Urothelium cell line (cell line): ENCODE measurements at regions not wholly inside any gene's neighbourhood (a gene's known extent, or its start where the extent isn't known, plus 50 kb on each side); places are given as distances from the start of the nearest gene placed in this dataset.
"Not testable (repeated sequence)": the region's sequence is repeated elsewhere in the genome, so short reads cannot be mapped to it uniquely, and the experiment has no call there.

Experiments
- DNase-seq: peaks from one replicate; pipeline ENCODE4 v3.0.0; 2011; ENCODE audit warnings: low spot score, mixed read lengths
- FAIRE-seq: peaks from 2 replicates; lab custom pipeline; 2011; peaks lifted over from hg19 to GRCh38; lab: Jason Lieb, UNC

DNA sequence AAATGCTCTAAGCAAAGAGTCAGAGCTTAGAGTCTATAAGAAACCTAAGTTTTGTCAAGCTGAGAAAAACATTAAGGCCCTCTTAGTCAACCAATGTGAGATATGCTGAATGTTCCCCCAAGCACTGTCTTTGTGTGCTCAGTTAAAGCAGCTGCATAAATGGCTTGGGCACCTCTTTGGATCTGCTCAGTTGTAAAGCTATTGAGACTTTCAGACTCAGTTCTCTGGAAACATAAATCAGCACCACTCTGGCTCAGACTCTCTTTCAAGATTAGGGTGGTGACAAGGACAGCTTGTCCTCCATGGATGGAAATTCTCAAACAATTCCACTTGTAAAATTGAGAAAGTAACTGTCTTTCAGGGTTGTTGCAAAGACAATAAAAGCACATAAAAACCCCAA, 807.9 kb downstream of the PRELID2 start:
- FAIRE-seq (no peak), DNase-seq (no peak)

GRCh38 chr5:145025775-145026174, 809.4 kb downstream of the PRELID2 start:
- FAIRE-seq (no peak), DNase-seq (no peak)

DNA sequence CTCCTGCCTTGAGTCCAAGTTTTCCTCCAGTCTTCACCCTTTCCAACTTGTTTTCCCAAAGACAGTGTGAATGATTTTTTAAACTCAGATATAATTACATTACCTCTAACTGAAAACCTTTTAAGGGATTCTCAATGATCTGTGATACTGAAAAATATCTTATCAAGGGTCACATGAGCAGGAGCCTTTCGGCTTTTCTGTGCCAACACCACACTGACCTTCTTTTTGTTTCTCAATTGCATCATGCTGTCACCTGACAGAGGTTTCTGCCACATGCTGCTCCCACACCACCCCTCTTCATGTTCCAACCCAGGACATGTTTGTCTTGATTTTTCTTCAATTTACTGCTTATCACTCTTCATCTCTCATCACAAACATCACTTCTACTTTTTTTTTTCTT, 820.0 kb downstream of the PRELID2 start:
- FAIRE-seq = no peak
- DNase-seq = no peak

GRCh38 chr5:145014109-145014508, 821.0 kb downstream of the PRELID2 start:
- DNase-seq (no peak), FAIRE-seq (no peak)

GRCh38 chr5:145010834-145011233, 824.3 kb downstream of the PRELID2 start:
- DNase-seq (no peak), FAIRE-seq (no peak)

- DNase-seq = no peak
- FAIRE-seq = no peak
Observed at GRCh38 chr5:145008876-145009530, 826.1 kb downstream of the PRELID2 start.

GRCh38 chr5:144994356-144994755, 823.7 kb downstream of the KCTD16 start:
- not testable (repeated sequence) for FAIRE-seq, DNase-seq

GRCh38 chr5:144983101-144983500, 812.4 kb downstream of the KCTD16 start:
- FAIRE-seq = no peak
- no peak for DNase-seq

- DNase-seq (no peak), FAIRE-seq (no peak)
Observed at GRCh38 chr5:144979516-144980264, 809.0 kb downstream of the KCTD16 start.

- FAIRE-seq (no peak), DNase-seq (no peak)
Observed at GRCh38 chr5:144972317-144972716, 801.6 kb downstream of the KCTD16 start.

DNA sequence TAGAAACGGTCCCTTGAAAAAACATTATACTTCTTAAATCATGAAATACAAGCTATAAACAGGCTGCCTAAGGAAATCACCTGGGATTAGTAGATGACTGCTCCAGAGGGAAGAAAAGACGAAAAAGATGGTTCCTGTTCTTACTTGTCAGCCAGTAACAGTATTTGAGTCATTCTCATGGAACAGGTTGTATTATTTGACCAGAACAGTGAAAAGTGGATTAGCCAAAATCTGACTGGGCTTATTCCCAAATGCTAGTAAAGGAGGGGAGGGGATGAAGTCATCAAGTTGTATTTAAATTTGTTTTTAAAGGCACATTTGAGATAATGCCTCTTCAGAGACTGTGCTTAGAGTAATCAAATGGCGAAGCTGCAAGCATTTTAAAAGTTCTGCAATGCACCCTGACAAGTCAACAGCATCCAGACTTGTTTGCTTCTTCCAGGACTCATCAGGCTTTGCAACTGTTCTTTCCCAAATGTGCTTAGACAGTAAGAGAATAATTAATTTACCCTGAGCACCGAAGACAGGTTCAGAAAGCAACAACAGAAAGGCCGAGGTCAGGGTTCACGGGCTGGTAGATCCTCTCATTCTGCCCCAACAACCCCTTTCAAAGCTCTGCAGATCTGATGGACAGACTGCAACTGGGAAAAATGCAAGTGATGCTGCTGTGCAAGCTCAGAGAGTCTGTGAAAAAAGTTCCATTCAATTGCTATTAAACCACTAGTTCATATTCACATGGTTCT, 800.6 kb downstream of the KCTD16 start:
- DNase-seq (no peak), FAIRE-seq (no peak)

DNA sequence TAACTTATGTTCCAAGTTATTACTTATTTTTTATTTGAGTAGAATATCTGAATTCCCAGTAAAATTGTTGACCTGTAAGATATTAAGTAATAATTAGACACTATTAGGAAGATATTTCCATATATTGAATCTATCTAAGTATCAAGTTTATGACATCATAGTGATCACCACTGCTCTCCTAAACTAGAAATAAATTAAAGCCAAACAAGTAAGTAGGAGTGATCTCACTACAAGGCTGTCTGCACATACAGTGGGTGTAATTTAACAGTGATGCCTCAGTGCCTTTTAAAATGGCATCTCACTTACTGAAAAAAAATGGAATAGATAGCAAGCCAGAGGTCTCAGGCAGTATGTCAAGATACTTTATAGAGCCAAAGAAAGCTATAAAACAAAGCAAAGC, 789.6 kb downstream of the KCTD16 start:
- DNase-seq (no peak), FAIRE-seq (no peak)

- FAIRE-seq = no peak
- DNase-seq = no peak
Observed at GRCh38 chr5:144958002-144958401, 787.3 kb downstream of the KCTD16 start.

GRCh38 chr5:144950996-144951395, 780.3 kb downstream of the KCTD16 start:
- FAIRE-seq (no peak), DNase-seq (no peak)

- DNase-seq (no peak), FAIRE-seq (no peak)
Observed at GRCh38 chr5:144947023-144947422, 776.4 kb downstream of the KCTD16 start.

DNA sequence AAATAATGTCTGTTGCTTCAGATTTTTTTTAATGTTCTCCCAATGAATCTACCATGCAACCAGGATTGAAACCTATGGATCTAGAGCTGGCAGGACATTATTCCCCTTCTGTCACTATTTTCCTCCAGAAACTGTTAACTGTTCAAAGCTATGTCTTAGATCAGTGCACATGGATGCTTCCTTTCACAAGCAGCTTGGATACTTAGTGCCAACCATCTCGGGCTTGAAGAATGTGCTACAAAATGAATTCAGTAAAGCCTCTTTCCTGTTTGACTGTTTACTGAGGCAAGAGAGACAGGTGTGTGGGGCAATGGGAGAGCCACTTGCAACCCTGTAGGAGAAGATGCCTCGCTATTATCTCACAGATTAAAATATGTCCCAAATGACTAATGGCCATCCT, 774.8 kb downstream of the KCTD16 start:
- FAIRE-seq = no peak
- no peak for DNase-seq

DNA sequence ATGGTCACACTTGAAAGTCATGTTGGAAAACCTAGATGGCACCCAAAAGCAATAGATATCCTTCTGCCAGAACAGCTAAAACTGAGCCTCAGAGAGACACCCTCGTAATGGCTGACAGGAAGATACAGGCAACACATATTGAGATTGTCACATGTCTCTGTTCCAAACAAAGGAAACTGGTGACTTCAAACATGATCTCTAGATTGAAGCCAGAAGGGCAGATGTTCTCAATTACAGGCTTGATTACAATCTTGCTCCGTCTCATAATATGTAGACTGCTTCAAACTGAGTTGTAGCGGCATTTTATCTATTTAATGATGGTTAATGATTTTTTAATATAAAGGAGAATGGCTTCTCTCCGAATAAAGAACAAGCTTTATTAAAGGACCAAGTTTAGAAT, 774.3 kb downstream of the KCTD16 start:
- FAIRE-seq (no peak), DNase-seq (no peak)

- FAIRE-seq = no peak
- no peak for DNase-seq
Observed at GRCh38 chr5:144941004-144941403, 770.3 kb downstream of the KCTD16 start.

- no peak for FAIRE-seq
- no peak for DNase-seq
Observed at GRCh38 chr5:144918371-144918770, 747.7 kb downstream of the KCTD16 start.

DNA sequence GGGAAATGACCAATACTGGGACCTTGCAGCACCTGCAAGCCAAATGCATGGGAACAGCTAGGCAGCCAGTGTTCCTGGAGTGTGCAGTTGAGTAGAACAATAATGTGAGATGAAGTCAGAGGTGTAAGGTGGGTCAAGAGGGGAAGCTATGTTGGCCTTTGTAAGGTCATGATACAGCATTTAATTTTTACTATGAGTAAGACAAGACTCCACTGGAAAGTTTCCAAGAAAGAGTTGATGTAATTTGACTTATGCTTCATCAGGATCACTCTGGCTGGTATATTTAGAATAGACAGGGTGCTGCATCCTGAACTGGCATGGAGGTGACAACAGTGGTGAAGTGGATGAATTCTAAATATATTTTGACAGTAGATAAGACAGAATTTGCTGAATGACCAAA, 744.8 kb downstream of the KCTD16 start:
- FAIRE-seq = no peak
- no peak for DNase-seq

DNA sequence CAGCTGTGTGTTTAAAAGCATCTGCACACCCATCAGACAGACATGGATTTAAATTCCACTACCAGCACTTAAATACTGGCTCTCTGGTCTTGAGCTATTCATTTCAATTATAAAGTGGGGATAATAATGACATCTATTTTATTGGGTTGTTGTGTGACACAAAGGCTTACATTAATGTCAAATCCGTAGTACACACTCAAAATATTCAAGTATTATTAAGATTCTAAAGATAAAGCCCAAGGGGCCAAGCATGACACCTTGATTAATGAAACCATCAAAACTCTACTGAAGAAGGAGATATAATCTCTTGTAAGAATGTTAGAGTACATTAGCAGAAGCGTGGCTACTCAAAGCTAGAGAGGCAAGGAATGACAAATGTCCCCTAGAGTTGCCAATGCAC, 743.0 kb downstream of the KCTD16 start:
- DNase-seq = no peak
- FAIRE-seq = no peak

DNA sequence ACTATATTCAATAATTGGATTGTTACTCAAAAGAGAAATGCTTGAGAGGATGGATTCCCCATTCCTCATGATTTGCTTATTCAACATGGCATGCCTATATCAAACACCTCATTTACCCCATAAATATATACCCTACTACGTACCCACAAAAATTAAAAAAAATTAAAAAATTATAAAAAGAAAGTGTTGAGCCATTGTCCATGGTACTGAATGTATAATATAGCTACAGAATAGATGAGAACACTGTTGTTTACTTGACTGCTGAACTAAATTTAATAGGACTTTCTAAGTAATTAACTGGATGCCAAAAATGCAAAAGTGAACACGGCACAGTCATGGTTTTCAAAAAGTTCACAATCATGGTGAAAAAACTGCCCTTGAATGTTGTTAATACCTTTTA, 725.8 kb downstream of the KCTD16 start:
- DNase-seq (no peak), FAIRE-seq (no peak)
